Loucy (cell line): ENCODE measurements at regions not wholly inside any gene's neighbourhood (a gene's known extent, or its start where the extent isn't known, plus 50 kb on each side); places are given as distances from the start of the nearest gene placed in this dataset.

Experiments used
- H2AFZ ChIP-seq: fragments of 200-600 bp; sonication (generic); 2 replicates; pipeline ENCODE4 v1.6.0; 2016; ENCODE audit warnings: antibody characterized with exemption, mild to moderate bottlenecking, low read length, moderate library complexity
- H3F3A ChIP-seq: fragments of 200-600 bp; 2 replicates; pipeline ENCODE4 v1.6.0; 2016; ENCODE audit warnings: antibody characterized with exemption, low read depth, mild to moderate bottlenecking
- H3K27me3 ChIP-seq: fragments of 200-600 bp; sonication (generic); 2 replicates; pipeline ENCODE4 v1.6.1; 2014; ENCODE audit warnings: low read length, mild to moderate bottlenecking; ENCODE audit not compliant: insufficient read depth, poor library complexity, severe bottlenecking
- H3K36me3 ChIP-seq: fragments of 200-600 bp; sonication (generic); 2 replicates; pipeline ENCODE4 v1.6.1; 2016; ENCODE audit warnings: low read length; ENCODE audit not compliant: insufficient read depth
- H3K4me1 ChIP-seq: fragments of 200-600 bp; sonication (generic); 2 replicates; pipeline ENCODE4 v1.5.1; 2014; ENCODE audit warnings: low read length, mild to moderate bottlenecking; ENCODE audit not compliant: insufficient read depth, poor library complexity, severe bottlenecking
- H3K4me2 ChIP-seq: fragments of 200-600 bp; sonication (generic); 2 replicates; pipeline ENCODE4 v1.6.0; 2014; ENCODE audit warnings: antibody characterized with exemption, low read length, low read depth, mild to moderate bottlenecking; ENCODE audit not compliant: poor library complexity, severe bottlenecking
- H3K4me3 ChIP-seq: fragments of 200-600 bp; sonication (generic); 2 replicates; pipeline ENCODE4 v1.5.1; 2014; ENCODE audit warnings: low read length, mild to moderate bottlenecking, mixed read lengths; ENCODE audit not compliant: poor library complexity, severe bottlenecking
- H3K79me2 ChIP-seq: fragments of 200-600 bp; sonication (generic); 2 replicates; pipeline ENCODE4 v1.6.1; 2014; ENCODE audit warnings: low read length; ENCODE audit not compliant: insufficient read depth
- H3K9ac ChIP-seq: fragments of 200-600 bp; sonication (generic); 2 replicates; pipeline ENCODE4 v1.6.0; 2014; ENCODE audit warnings: mild to moderate bottlenecking, low read depth, low read length, moderate library complexity; ENCODE audit not compliant: poor library complexity, severe bottlenecking
- H3K9me2 ChIP-seq: fragments of 200-600 bp; sonication (generic); replicated peaks from 2 replicates; pipeline ENCODE4 v1.6.1; 2016; ENCODE audit warnings: low read depth, low read length, mixed read lengths
- H3K9me3 ChIP-seq: fragments of 200-600 bp; sonication (generic); 2 replicates; pipeline ENCODE4 v1.6.1; 2014; ENCODE audit warnings: mild to moderate bottlenecking, antibody characterized with exemption, low read length, low read depth; ENCODE audit not compliant: insufficient read depth
- H4K20me1 ChIP-seq: fragments of 200-600 bp; sonication (generic); 2 replicates; pipeline ENCODE4 v1.6.0; 2014; ENCODE audit warnings: antibody characterized with exemption, low read length, mild to moderate bottlenecking; ENCODE audit not compliant: insufficient read depth, poor library complexity, severe bottlenecking
- CTCF ChIP-seq: fragments of 200-600 bp; sonication (generic); conservative IDR thresholded peaks from 2 replicates; pipeline ENCODE4 v1.5.1; 2014; ENCODE audit warnings: mild to moderate bottlenecking, antibody characterized with exemption, low read length
- EZH2phosphoT487 ChIP-seq: fragments of 200-600 bp; IDR thresholded peaks from 2 replicates; pipeline ENCODE4 v1.6.1; 2018; ENCODE audit warnings: antibody characterized with exemption, mild to moderate bottlenecking, moderate library complexity, borderline replicate concordance

GRCh38 chr1:87744056-87744455 is 415.4 kb downstream of the LMO4 start:
- peaks cover 16% of the 10 kb centered on the region for H3K4me1 ChIP-seq
- no peak overlapping the region for H3K4me3 ChIP-seq
- H3K9me2 ChIP-seq: no peaks in the 10 kb centered on the region
- no peaks in the 10 kb centered on the region for H3K9me3 ChIP-seq
- no peak overlapping the region for H3K4me2 ChIP-seq
- no peaks in the 10 kb centered on the region for H4K20me1 ChIP-seq
- no peaks in the 10 kb centered on the region for H3K36me3 ChIP-seq
- H3F3A ChIP-seq: no peaks in the 10 kb centered on the region
- H3K9ac ChIP-seq: no peak overlapping the region
- no peaks in the 10 kb centered on the region for H3K27me3 ChIP-seq
- no peak overlapping the region for H2AFZ ChIP-seq
- TF ChIP-seq CTCF (no peak), EZH2phosphoT487 (no peak)
- H3K79me2 ChIP-seq: no peaks in the 10 kb centered on the region

GRCh38 chr1:87744763-87745162 is 416.1 kb downstream of the LMO4 start:
- H3K36me3 ChIP-seq: no peaks in the 10 kb centered on the region
- TF ChIP-seq EZH2phosphoT487 (no peak), CTCF (no peak)
- H3K27me3 ChIP-seq: no peaks in the 10 kb centered on the region
- H3K9me2 ChIP-seq: no peaks in the 10 kb centered on the region
- no peak overlapping the region for H3K9ac ChIP-seq
- no peaks in the 10 kb centered on the region for H3K79me2 ChIP-seq
- H3F3A ChIP-seq: no peaks in the 10 kb centered on the region
- H3K4me3 ChIP-seq: no peak overlapping the region
- no peaks in the 10 kb centered on the region for H4K20me1 ChIP-seq
- H2AFZ ChIP-seq: no peak overlapping the region
- H3K9me3 ChIP-seq: no peaks in the 10 kb centered on the region
- peaks cover 16% of the 10 kb centered on the region for H3K4me1 ChIP-seq
- H3K4me2 ChIP-seq: no peak overlapping the region

GRCh38 chr1:87753366-87753765 is 424.7 kb downstream of the LMO4 start:
- Histone ChIP-seq H3K4me3 (no peak overlapping the region), H2AFZ (no peak overlapping the region), H3K4me2 (no peak overlapping the region), H3K79me2 (no peaks in the 10 kb centered on the region), H3K9me2 (no peaks in the 10 kb centered on the region), H3K36me3 (no peaks in the 10 kb centered on the region), H3K9me3 (no peaks in the 10 kb centered on the region), H3K4me1 (no peaks in the 10 kb centered on the region), H3F3A (no peaks in the 10 kb centered on the region), H3K27me3 (no peaks in the 10 kb centered on the region), H4K20me1 (no peaks in the 10 kb centered on the region), H3K9ac (no peak overlapping the region)
- TF ChIP-seq CTCF (no peak), EZH2phosphoT487 (no peak)
